A673 (cell line): ENCODE measurements at regions not wholly inside any gene's neighbourhood (a gene's known extent, or its start where the extent isn't known, plus 50 kb on each side); places are given as distances from the start of the nearest gene placed in this dataset.

Experiments
- BruUV-seq: library from RNA; stranded (reverse); fragments of 400-500 nt; replicated peaks from 2 replicates; lab custom pipeline; 2021; lab: Mats Ljungman, UMichigan
- CTCF ChIA-PET: fragments of 300-600 bp; sonication (Branson Sonifier 250); formaldehyde crosslinking; loops from one replicate; lab custom pipeline; 2022; ENCODE audit warnings: antibody characterized with exemption; lab: Charles Lee
- POLR2A ChIA-PET: fragments of 300-600 bp; sonication (Branson Sonifier 250); formaldehyde crosslinking; loops from one replicate; lab custom pipeline; 2022; ENCODE audit warnings: antibody characterized with exemption; ENCODE audit not compliant: low non-redundant PET; lab: Charles Lee
- DNase-seq: peaks from one replicate; pipeline ENCODE4 v3.0.0-alpha.2; 2015; ENCODE audit warnings: low spot score
- H3K27ac ChIP-seq: fragments of 200-600 bp; sonication (generic); 2 replicates; pipeline ENCODE4 v1.5.1; 2016; ENCODE audit warnings: mixed run types, low read depth, mild to moderate bottlenecking, mixed read lengths, antibody characterized with exemption, low read length; ENCODE audit not compliant: poor library complexity, severe bottlenecking
- H3K27me3 ChIP-seq: fragments of 200-600 bp; sonication (generic); replicated peaks from 2 replicates; pipeline ENCODE4 v1.6.1; 2017; ENCODE audit warnings: mixed run types, low read depth, mild to moderate bottlenecking, mixed read lengths, antibody characterized with exemption, low read length; ENCODE audit not compliant: insufficient read depth, poor library complexity
- H3K36me3 ChIP-seq: fragments of 200-600 bp; sonication (generic); 2 replicates; pipeline ENCODE4 v1.6.1; 2016; ENCODE audit warnings: mixed run types, mild to moderate bottlenecking, mixed read lengths, antibody characterized with exemption, low read length; ENCODE audit not compliant: insufficient read depth, poor library complexity, severe bottlenecking
- H3K4me1 ChIP-seq: fragments of 200-600 bp; sonication (generic); 2 replicates; pipeline ENCODE4 v1.6.1; 2017; ENCODE audit warnings: mixed run types, mild to moderate bottlenecking, mixed read lengths, antibody characterized with exemption, low read length; ENCODE audit not compliant: insufficient read depth, poor library complexity, severe bottlenecking
- H3K4me3 ChIP-seq: fragments of 200-600 bp; sonication (generic); 2 replicates; pipeline ENCODE4 v1.5.1; 2016; ENCODE audit warnings: low read depth, mixed run types, mild to moderate bottlenecking, mixed read lengths, low read length; ENCODE audit not compliant: poor library complexity, severe bottlenecking
- H3K9me3 ChIP-seq: fragments of 200-600 bp; sonication (generic); 2 replicates; pipeline ENCODE4 v1.6.1; 2016; ENCODE audit warnings: mixed run types, low read depth, mild to moderate bottlenecking, mixed read lengths, antibody characterized with exemption, low read length; ENCODE audit not compliant: poor library complexity, severe bottlenecking
- EZH2 ChIP-seq: fragments of 200-600 bp; sonication (generic); IDR thresholded peaks from 2 replicates; pipeline ENCODE4 v1.6.1; 2017; ENCODE audit warnings: borderline replicate concordance, low read depth, mild to moderate bottlenecking, mixed read lengths, antibody characterized with exemption, low read length; ENCODE audit not compliant: poor library complexity, severe bottlenecking
- intact Hi-C: fragments of 100-400 bp; cut with micrococcal nuclease; formaldehyde crosslinking; loops from one replicate; pipeline ENCODE4 v1.10.0; 2022; ENCODE audit not compliant: unreplicated experiment
- TF ChIP-seq, protein P1 (sequence below): fragments of 300-800, 200-600 bp; sonication (generic); conservative IDR thresholded peaks from 2 replicates; pipeline ENCODE4 v1.5.1; 2017; ENCODE audit warnings: low read depth, mild to moderate bottlenecking, antibody characterized with exemption, low read length, moderate library complexity, mixed read lengths

DNA sequence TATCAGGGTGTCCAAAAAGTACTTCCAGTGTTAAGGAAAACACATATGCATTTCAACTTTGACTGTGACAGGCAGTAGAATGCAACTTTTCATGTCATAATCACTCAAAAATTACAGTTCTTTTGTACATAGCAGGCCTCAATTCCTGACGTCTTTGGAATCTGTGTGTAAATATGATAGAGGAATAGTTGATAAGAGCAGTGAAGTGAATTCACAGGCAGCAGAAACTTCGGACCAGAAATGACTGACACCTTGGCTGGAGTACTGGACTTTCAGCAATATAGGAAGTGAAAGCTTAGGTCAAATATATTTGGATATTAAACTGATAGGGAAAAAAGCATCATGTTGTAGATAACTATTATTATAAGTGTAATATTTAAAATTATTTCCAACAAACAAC lies 1741.2 kb upstream of the PCDH20 start:
- Histone ChIP-seq H3K4me3 (no peak overlapping the region), H3K9me3 (no peaks in the 10 kb centered on the region), H3K4me1 (no peaks in the 10 kb centered on the region), H3K27ac (no peak overlapping the region), H3K27me3 (no peaks in the 10 kb centered on the region), H3K36me3 (no peaks in the 10 kb centered on the region)
- TF ChIP-seq, protein P1, sequence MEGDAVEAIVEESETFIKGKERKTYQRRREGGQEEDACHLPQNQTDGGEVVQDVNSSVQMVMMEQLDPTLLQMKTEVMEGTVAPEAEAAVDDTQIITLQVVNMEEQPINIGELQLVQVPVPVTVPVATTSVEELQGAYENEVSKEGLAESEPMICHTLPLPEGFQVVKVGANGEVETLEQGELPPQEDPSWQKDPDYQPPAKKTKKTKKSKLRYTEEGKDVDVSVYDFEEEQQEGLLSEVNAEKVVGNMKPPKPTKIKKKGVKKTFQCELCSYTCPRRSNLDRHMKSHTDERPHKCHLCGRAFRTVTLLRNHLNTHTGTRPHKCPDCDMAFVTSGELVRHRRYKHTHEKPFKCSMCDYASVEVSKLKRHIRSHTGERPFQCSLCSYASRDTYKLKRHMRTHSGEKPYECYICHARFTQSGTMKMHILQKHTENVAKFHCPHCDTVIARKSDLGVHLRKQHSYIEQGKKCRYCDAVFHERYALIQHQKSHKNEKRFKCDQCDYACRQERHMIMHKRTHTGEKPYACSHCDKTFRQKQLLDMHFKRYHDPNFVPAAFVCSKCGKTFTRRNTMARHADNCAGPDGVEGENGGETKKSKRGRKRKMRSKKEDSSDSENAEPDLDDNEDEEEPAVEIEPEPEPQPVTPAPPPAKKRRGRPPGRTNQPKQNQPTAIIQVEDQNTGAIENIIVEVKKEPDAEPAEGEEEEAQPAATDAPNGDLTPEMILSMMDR: no peak
- no peak for TF ChIP-seq EZH2
- ChIA-PET POLR2A (no interaction called here), CTCF (no interaction called here)
- no TSS peak for BruUV-seq
- intact Hi-C loops: no loop called here
- DNase-seq: no peak

DNA sequence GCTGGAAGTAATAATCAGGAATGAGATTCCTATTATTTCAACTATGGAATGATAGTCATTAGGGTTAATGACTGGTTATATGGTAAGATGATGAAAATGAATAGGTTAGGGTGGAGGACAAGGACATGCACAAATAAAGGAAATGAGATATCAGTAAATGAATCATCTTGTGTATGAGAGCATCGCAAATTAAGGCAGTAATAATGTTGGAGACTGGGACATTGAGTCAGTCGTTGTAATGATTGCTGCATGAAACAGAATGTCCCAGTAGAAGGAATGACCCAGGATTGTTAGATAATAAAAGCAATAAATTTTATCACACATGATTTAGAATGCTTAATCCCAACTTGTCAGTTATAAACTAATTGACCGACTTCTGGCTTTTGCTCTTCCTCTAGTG lies 1733.7 kb upstream of the PCDH20 start:
- H3K4me3 ChIP-seq: no peak overlapping the region
- TF ChIP-seq, protein P1: no peak
- TF ChIP-seq EZH2: no peak
- POLR2A ChIA-PET: no interaction called here
- CTCF ChIA-PET: no interaction called here
- no peak overlapping the region for H3K27ac ChIP-seq
- no peaks in the 10 kb centered on the region for H3K4me1 ChIP-seq
- no peaks in the 10 kb centered on the region for H3K27me3 ChIP-seq
- H3K36me3 ChIP-seq: no peaks in the 10 kb centered on the region
- intact Hi-C loops: no loop called here
- H3K9me3 ChIP-seq: no peaks in the 10 kb centered on the region
- BruUV-seq: no TSS peak
- no peak for DNase-seq

DNA sequence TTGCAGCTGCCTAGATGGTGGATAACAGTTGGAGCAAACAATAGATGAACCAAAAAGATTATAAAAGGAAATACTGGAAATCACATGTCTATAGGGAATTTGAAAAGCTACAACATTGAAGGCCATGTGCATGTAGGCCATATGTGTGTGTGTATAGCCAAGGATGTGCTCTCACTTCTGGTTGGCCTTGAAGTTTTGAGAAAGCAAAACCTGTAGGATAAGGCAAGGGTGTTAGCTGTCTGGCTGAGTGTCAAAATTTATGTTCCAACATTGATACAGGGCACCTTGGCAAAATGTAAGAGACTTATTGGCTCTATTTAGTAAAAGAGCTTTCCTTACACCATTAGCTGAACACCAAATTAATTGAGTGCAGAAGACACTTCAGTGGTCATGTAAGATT lies 1723.6 kb upstream of the PCDH20 start:
- Histone ChIP-seq H3K36me3 (no peaks in the 10 kb centered on the region), H3K4me1 (no peaks in the 10 kb centered on the region), H3K4me3 (no peak overlapping the region), H3K9me3 (peaks cover 4% of the 10 kb centered on the region), H3K27ac (no peak overlapping the region), H3K27me3 (no peaks in the 10 kb centered on the region)
- ChIA-PET CTCF (no interaction called here), POLR2A (no interaction called here)
- no peak for DNase-seq
- BruUV-seq: no TSS peak
- intact Hi-C loops: no loop called here
- TF ChIP-seq EZH2: no peak
- TF ChIP-seq, protein P1: no peak
